Urinary bladder (tissue), 3 donors: ENCODE measurements at regions not wholly inside any gene's neighbourhood (a gene's known extent, or its start where the extent isn't known, plus 50 kb on each side); places are given as distances from the start of the nearest gene placed in this dataset.

Experiments used
- DNase-seq: peaks from one replicate; pipeline ENCODE4 v3.0.0-alpha.2; 2015; ENCODE audit errors: extremely low spot score
- H3K27ac ChIP-seq: one replicate; pipeline ENCODE4 v1.5.1; 2013; ENCODE audit warnings: low read depth, mild to moderate bottlenecking, moderate library complexity
- H3K36me3 ChIP-seq: one replicate; pipeline ENCODE4 v1.6.1; 2013; ENCODE audit warnings: mild to moderate bottlenecking, moderate library complexity; ENCODE audit not compliant: insufficient read depth
- H3K4me1 ChIP-seq: one replicate; pipeline ENCODE4 v1.6.1; 2013; ENCODE audit warnings: mild to moderate bottlenecking, moderate library complexity; ENCODE audit not compliant: insufficient read depth
- H3K4me3 ChIP-seq: one replicate; pipeline ENCODE4 v1.5.1; 2013; ENCODE audit warnings: low read depth, low read length
- WGBS: extraction: QIAGEN DNeasy Blood & Tissue Kit; methylation state at CpG from one replicate; pipeline ENCODE4 v1.1.7; 2013; 5-methylcytosine and 5-hydroxymethylcytosine counted together
- donor health status: healthy with polysubstance abuse.
- donor health status: healthy.

DNA sequence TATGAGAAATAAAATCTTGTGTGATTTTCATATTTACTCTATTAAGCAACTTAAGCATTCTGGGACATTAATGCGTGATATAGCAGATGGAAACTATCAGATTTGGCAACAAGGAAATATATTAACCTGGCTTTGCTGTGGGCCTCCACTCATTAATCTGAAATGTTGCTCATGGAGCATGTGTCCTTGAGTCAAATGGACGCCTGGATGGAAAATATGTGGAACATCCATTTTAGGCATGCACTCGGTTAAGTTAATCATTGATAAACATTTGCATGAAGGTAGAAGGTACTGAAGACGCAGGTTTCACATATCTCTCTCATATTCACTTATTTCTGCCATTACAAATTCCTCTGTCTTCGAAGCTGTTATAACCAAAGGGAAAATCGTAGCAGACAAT is 246.1 kb downstream of the NR2F2 start:
- WGBS = 67% methylated on average over 6 of the region's 6 CpGs
- Histone ChIP-seq H3K4me1 (no peaks in the 10 kb centered on the region), H3K36me3 (no peaks in the 10 kb centered on the region), H3K27ac (no peak overlapping the region), H3K4me3 (no peak overlapping the region)
- no peak for DNase-seq

DNA sequence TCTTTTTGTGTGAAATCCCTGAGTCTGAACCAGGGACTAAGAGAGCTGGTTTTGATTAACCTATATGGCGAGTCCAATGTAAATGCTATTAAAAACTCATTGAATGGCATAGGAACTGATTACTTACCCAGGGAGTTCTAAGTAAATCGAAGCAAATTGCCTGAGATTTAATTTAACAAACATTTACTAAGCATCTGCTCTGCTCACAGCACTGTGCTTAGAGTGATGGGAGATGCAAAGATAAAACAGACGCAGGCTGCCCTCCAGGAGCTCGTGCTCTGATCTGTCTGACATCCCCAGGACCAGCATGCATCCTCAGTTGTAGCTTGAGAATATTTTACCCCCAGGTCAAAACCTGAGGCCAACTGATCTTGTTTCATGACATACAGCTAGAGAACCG is 247.9 kb downstream of the NR2F2 start:
- Histone ChIP-seq H3K27ac (no peak overlapping the region), H3K4me1 (no peaks in the 10 kb centered on the region), H3K36me3 (no peaks in the 10 kb centered on the region), H3K4me3 (no peak overlapping the region)
- WGBS = 63% methylated on average over 5 of the region's 5 CpGs
- DNase-seq = no peak

DNA sequence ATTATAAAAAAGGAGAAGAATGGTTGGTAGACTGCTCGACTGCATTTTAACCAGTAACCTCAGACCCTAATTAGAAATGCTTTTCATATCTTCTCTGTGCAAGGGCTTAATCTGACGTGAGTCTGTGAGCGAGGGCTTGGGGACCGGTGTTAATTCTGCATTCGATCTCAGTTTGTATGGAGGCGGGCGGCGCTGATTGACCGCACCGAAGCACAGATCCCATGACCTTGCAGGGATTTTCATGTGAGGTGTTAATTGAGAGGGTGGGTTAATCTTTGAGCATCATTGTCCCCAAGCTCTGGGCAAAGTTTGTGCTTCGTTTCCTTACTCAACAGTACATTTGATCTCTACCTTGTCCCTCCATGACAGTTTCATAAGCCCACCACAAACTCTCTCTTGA is 250.9 kb downstream of the NR2F2 start:
- no peak for DNase-seq
- H3K4me1 ChIP-seq = no peaks in the 10 kb centered on the region
- no peaks in the 10 kb centered on the region for H3K36me3 ChIP-seq
- no peak overlapping the region for H3K27ac ChIP-seq
- no peak overlapping the region for H3K4me3 ChIP-seq
- WGBS = 85% methylated on average over 11 of the region's 11 CpGs

DNA sequence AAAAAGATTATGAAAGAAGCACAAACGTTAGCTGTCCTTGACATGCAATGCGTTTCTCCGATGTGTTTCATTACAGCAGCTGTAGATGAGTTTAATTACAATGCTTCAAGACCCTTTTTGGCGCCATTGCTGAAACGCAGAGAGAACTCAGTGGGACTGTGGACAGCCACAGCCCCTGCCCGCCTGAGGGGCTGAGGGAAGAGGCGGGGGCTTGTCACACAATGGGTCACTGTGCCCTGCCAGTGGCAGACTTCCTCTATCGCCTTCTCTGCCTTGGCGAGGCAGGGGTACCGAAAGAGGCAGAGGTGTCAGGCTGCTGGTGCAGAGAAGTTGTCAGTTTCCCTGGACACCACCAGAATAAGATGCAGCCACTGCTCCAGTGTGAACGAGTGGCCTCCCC is 252.0 kb downstream of the NR2F2 start:
- WGBS = 86% methylated on average over 11 of the region's 11 CpGs

DNA sequence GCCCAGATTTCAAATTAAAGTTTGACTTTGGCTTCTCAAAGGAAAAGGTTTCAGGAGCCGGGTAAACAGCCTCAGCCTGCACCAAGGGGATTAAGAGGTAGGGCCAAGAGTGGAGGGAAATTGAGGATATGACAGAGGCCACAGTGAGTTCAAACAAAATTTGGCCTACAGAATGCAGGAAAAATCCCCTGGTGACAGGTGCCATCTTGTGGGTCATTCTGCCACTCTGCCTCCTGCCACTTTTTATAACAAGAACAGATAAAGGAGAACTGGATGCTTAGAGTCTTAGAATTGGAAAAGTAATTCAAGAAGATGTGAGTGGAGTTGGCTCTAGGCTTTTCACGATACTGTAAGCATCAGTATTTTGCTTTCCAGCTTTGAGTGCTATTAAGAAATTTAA is 253.2 kb downstream of the NR2F2 start:
- 87% methylated on average over 2 of the region's 2 CpGs for WGBS

More for the DNA sequence above, 252.0 kb downstream of the NR2F2 start:
- Histone ChIP-seq H3K36me3 (no peaks in the 10 kb centered on the region), H3K4me3 (no peak overlapping the region), H3K4me1 (no peaks in the 10 kb centered on the region), H3K27ac (no peak overlapping the region)
- no peak for DNase-seq

DNA sequence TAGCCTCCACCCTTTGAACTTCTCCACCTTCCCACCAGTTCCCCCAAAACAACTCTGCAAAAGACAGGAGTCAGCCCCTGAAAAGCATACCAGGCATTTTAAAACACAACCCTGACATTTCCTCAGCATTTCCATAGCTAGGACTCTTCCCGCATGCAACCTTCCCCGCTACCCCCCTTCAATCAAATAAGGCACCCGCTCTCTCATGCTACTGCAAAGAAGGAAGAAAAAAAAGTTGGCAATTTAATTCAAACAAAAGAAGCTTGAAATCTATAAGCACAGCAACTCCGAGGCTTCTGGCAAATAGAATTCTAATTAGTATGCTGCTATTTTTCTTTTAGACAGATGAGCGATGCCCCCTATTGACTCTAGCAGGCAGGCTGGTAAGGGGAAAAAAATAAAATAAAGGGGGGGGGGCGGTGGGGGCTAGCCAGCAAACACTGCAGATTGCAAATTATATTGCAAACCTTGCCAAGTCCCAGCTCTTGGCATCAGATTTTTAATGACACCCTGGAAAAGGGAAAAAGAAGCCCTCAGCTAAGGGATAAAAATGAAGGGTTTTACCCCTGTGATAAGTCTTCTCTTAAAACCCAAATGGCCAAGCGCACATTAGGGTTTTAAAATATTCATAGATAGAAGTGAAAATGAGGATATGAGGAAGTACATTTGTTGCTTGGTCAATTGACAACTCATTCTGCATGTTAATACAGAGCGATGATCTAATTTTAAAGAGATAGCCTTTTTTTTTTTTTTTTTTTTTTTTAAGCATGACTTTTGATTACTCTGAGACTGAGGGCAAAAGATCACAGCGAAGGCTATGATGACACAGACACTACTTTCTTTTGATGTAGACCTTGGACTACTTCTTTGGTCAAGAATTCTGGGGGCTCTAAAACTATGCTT is 255.2 kb downstream of the NR2F2 start:
- 53% methylated on average over 9 of the region's 9 CpGs for WGBS
- DNase-seq = no peak

More for the DNA sequence above, 253.2 kb downstream of the NR2F2 start:
- no peaks in the 10 kb centered on the region for H3K36me3 ChIP-seq
- no peak for DNase-seq
- no peak overlapping the region for H3K4me3 ChIP-seq
- no peaks in the 10 kb centered on the region for H3K4me1 ChIP-seq
- no peak overlapping the region for H3K27ac ChIP-seq

DNA sequence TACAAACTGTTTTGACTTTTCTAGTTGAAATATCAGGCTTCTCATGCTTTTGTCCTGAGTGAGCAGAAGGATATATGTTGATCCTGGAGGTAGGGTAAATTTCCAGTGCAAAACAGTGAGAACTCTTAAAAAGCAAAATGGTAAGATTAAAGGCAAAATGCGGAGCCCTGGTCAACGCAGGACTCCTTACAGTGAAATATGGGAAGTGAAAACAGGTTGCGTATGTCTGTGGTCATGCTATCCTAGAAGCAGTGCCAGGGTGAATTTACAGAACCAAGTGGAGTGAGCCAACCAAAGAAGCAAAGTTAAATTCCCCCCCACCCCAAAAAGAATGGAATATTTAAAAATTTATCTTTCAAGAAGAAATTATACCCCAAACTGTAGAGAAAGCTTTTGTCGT is 256.4 kb downstream of the NR2F2 start:
- no peak overlapping the region for H3K4me3 ChIP-seq
- H3K27ac ChIP-seq = no peak overlapping the region
- no peaks in the 10 kb centered on the region for H3K4me1 ChIP-seq
- H3K36me3 ChIP-seq = no peaks in the 10 kb centered on the region
- DNase-seq = no peak
- 79% methylated on average over 4 of the region's 4 CpGs for WGBS

More for the DNA sequence above, 255.2 kb downstream of the NR2F2 start:
- Histone ChIP-seq H3K4me3 (no peak overlapping the region), H3K36me3 (no peaks in the 10 kb centered on the region), H3K4me1 (no peaks in the 10 kb centered on the region), H3K27ac (no peak overlapping the region)

DNA sequence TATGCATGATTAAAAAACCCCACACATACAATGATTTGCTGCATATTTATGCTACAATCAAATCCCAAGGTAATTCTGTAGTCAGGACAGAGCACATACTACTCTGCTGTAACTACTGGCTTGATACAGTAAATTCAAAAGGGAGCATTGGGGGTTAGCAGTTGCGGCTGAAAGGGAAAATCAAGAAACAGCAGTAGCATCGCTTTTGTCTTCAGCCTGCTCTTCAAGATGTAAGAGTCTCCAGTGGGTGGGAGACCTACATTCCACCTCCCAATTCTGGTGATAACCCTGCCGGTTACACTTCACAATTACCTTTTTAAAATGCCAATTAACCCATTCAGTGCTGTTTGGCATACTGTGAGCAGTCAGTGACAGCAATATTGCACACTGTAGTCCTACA is 259.4 kb downstream of the NR2F2 start:
- no peak overlapping the region for H3K27ac ChIP-seq
- 48% methylated on average over 3 of the region's 3 CpGs for WGBS
- H3K4me3 ChIP-seq = no peak overlapping the region
- no peaks in the 10 kb centered on the region for H3K4me1 ChIP-seq
- no peaks in the 10 kb centered on the region for H3K36me3 ChIP-seq
- no peak for DNase-seq

DNA sequence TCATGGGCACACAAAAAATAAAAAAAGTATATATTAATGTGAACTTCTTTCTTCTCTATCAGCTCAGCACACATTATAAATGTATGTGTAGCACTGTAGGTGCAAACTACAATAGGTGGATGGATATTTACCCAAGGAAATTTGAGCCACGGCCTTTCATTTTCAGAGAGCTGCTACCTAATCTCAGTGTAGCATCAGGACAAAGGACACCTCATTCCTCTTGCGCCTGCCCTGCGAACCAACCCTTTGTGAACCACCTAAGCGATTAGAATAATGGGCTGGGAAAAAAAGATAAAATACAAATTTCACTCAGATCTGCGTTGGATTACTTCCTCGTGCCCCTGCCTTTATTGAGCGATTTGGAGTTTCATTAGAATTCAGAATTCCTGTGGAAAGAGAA is 263.2 kb downstream of the NR2F2 start:
- WGBS = 53% methylated on average over 7 of the region's 7 CpGs
- Histone ChIP-seq H3K4me3 (no peak overlapping the region), H3K4me1 (no peaks in the 10 kb centered on the region), H3K36me3 (no peaks in the 10 kb centered on the region), H3K27ac (no peak overlapping the region)
- DNase-seq = no peak

DNA sequence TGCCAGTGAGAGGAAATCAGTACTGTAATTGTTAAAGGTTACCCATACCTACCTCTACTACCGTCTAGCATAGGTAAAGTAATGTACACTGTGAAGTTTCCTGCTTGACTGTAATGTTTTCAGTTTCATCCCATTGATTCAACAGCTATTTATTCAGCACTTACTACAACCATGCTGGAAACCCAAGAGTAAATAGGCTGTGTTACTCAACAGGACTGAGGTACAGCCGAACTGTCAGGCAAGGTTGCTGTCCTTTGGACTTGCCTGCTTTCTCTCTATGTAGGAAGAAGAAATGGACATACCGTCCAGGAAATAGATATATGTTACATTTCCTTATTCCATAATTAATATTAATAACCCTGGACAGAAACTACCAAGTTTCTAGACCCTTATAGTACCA is 265.5 kb downstream of the NR2F2 start:
- H3K4me3 ChIP-seq = no peak overlapping the region
- no peaks in the 10 kb centered on the region for H3K36me3 ChIP-seq
- WGBS = 84% methylated on average over 3 of the region's 3 CpGs
- DNase-seq = no peak
- no peaks in the 10 kb centered on the region for H3K4me1 ChIP-seq
- H3K27ac ChIP-seq = no peak overlapping the region

DNA sequence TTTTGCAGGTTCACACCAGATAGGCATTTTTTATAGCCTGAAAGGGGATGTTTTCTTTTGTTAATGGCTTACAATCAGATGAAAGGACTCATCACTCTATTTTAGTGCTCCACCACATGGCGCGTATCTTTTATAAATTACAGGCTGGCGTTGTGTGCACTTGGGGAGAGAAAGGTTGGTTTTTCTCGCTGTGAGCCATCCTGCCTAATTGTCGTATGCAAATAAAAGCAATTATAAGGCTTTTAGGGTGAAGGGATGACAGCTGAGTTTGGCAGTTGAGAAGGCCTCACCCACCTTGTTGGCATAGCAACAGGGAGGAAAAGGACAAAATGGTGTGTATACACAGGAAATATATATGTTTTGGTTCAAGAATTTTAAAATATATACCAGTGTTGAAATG is 268.0 kb downstream of the NR2F2 start:
- Histone ChIP-seq H3K4me1 (no peaks in the 10 kb centered on the region), H3K4me3 (no peak overlapping the region), H3K27ac (no peak overlapping the region), H3K36me3 (no peaks in the 10 kb centered on the region)
- DNase-seq = no peak
- WGBS = 66% methylated on average over 5 of the region's 5 CpGs

DNA sequence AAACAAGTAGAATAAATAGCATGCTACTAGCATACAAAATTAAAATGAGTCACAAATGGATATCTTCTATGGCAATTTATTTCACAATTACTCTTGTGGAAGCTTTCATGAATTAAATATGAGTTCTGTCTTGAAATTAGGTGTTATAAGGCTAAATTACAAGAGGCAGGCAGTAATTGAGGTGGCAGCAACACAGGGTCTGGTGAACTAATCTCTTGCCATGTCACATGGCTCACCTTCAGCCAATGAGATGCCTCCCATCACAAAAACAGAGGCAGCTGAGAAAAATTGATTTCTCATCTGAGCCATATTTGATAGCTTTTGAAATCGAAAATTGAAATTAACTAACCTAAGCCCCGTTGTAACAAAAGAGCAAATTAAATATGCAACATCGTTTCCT is 268.8 kb downstream of the NR2F2 start:
- WGBS = 89% methylated on average over 3 of the region's 3 CpGs
- Histone ChIP-seq H3K36me3 (peaks cover 2% of the 10 kb centered on the region), H3K4me1 (no peaks in the 10 kb centered on the region), H3K27ac (no peak overlapping the region), H3K4me3 (no peak overlapping the region)
- no peak for DNase-seq

DNA sequence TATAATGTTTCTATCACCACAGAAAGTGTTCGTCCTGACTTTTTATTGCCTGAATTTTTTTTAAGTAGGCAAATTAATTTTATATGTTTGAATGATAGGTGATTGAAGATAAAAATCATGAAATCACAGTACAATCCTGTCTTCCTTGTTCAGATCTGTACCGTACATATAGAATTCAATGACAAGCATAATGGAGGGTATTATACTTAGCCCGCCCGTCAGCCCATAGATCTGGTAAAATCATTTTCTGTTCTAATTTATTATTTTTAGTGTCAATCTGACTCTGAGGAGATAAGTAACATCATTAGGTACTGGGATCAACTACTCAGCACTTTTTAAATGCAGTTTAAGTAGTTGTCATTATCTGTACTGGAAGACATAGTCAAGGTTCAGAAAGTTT is 269.9 kb downstream of the NR2F2 start:
- 89% methylated on average over 4 of the region's 4 CpGs for WGBS
- peaks cover 2% of the 10 kb centered on the region for H3K36me3 ChIP-seq
- H3K4me1 ChIP-seq = no peaks in the 10 kb centered on the region
- no peak overlapping the region for H3K27ac ChIP-seq
- no peak for DNase-seq
- no peak overlapping the region for H3K4me3 ChIP-seq

DNA sequence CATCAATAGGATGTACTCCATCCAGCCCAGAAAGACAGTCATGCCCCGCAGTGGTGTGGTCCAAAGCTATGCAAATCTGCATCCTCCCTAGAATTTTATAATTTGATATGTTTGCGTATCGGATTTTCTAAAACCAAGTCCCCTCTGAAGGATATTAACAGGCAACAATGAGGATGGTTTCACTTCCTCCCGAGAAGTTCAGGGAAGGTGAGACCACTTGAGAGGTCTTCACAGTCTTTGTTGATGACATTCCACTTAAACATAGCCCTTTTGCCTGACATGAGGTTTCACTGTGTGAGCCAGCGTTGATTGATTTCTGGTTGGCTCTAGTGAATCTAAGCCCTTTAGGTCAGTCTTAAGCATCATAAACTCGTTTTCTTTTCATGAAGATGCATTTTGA is 276.1 kb downstream of the NR2F2 start:
- WGBS = 83% methylated on average over 6 of the region's 6 CpGs
- H3K4me1 ChIP-seq = no peaks in the 10 kb centered on the region
- peaks cover 2% of the 10 kb centered on the region for H3K36me3 ChIP-seq
- DNase-seq = no peak
- H3K27ac ChIP-seq = no peak overlapping the region
- H3K4me3 ChIP-seq = no peak overlapping the region
